AG09309 (cell line): ENCODE measurements at regions not wholly inside any gene's neighbourhood (a gene's known extent, or its start where the extent isn't known, plus 50 kb on each side); places are given as distances from the start of the nearest gene placed in this dataset.
"Not testable (repeated sequence)": the region's sequence is repeated elsewhere in the genome, so short reads cannot be mapped to it uniquely, and the experiment has no call there.

Source experiments
- DNase-seq: peaks from one replicate; pipeline ENCODE4 v3.0.0-alpha.2; 2010; ENCODE audit warnings: low read depth
- H3K4me3 ChIP-seq: 2 replicates; pipeline ENCODE4 v1.5.1; 2011; ENCODE audit warnings: mild to moderate bottlenecking, low read depth, low read length, moderate library complexity; ENCODE audit not compliant: control insufficient read depth
- TF ChIP-seq, protein P1 (sequence below): IDR thresholded peaks from 2 replicates; pipeline ENCODE4 v1.5.1; 2011; ENCODE audit warnings: mild to moderate bottlenecking, low read depth, low read length, inconsistent platforms; ENCODE audit not compliant: insufficient read depth, control insufficient read depth; ENCODE audit errors: missing control alignments

- H3K4me3 ChIP-seq, result no peak overlapping the region
- DNase-seq, result no peak
- TF ChIP-seq, protein P1, sequence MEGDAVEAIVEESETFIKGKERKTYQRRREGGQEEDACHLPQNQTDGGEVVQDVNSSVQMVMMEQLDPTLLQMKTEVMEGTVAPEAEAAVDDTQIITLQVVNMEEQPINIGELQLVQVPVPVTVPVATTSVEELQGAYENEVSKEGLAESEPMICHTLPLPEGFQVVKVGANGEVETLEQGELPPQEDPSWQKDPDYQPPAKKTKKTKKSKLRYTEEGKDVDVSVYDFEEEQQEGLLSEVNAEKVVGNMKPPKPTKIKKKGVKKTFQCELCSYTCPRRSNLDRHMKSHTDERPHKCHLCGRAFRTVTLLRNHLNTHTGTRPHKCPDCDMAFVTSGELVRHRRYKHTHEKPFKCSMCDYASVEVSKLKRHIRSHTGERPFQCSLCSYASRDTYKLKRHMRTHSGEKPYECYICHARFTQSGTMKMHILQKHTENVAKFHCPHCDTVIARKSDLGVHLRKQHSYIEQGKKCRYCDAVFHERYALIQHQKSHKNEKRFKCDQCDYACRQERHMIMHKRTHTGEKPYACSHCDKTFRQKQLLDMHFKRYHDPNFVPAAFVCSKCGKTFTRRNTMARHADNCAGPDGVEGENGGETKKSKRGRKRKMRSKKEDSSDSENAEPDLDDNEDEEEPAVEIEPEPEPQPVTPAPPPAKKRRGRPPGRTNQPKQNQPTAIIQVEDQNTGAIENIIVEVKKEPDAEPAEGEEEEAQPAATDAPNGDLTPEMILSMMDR, result no peak
Measured at GRCh38 chr6:6960571-6961251, 147.1 kb upstream of the RREB1 start.

GRCh38 chr6:6962086-6962485 is 145.7 kb upstream of the RREB1 start:
- DNase-seq, result no peak
- no peak overlapping the region for H3K4me3 ChIP-seq

GRCh38 chr6:6962699-6963098 is 145.1 kb upstream of the RREB1 start:
- TF ChIP-seq, protein P1, result no peak
- H3K4me3 ChIP-seq, result no peak overlapping the region
- no peak for DNase-seq

More at GRCh38 chr6:6962086-6962485, 145.7 kb upstream of the RREB1 start:
- TF ChIP-seq, protein P1, result no peak

DNA sequence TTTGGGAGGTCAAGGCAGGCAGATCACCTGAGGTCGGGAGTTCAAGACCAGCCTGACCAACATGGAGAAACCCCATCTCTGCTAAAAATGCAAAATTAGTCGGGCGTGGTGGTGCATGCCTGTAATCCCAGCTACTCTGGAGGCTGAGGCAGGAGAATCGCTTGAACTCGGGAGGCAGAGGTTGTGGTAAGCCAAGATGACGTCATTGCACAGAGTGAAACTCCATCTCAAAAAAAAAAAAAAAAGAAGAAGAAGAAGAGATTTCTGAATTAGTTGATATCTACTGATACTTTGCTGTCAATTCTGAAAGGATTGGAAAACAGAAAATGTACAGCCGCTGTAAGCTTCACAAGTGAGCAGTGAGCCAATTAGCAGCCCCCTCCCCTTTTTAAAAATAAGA is 144.4 kb upstream of the RREB1 start:
- DNase-seq, H3K4me3 ChIP-seq: not testable (repeated sequence)

GRCh38 chr6:6964675-6965074 is 143.1 kb upstream of the RREB1 start:
- DNase-seq, result no peak
- TF ChIP-seq, protein P1, result no peak

DNA sequence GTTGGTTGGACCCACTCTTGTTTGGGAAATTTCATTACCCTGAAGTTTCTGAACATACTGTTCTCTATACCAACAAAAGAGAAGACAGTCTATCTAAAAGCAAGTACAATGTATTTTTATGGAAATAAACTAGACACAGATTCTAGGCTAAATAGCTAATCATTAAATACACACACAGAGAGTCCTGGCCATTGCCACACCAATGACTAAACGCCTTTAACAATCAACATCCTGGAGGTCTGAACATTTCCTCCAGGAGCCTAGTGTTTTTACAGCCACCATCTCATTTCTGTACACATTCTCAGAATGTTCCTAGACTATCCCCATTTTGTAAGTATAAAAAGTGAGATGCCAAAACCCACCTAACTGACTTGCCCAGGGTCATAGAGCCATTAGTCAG is 141.6 kb upstream of the RREB1 start:
- H3K4me3 ChIP-seq, result no peak overlapping the region
- TF ChIP-seq, protein P1, result no peak

More at GRCh38 chr6:6964675-6965074, 143.1 kb upstream of the RREB1 start:
- H3K4me3 ChIP-seq, result no peak overlapping the region

DNA sequence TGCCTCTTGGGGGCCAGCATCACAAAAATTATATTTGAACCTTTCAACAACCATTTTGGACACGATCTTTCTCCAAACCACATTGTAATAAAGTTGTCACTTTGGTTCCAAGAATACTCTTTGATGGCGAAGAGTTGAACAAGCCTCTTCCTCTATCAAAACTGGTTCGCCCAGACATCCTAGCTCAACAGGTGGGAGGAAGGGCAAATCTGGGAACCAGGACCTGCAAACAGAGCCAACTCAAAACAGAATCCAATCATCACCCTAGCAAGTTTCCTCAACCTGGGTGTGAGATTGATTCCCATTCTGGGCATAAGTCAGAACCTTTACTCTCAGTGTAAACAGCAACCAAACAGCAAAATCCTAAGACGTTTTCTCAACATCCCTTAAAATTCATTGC is 141.2 kb upstream of the RREB1 start:
- H3K4me3 ChIP-seq, result no peak overlapping the region

More for the DNA sequence above, 141.6 kb upstream of the RREB1 start:
- no peak for DNase-seq

More for the DNA sequence above, 141.2 kb upstream of the RREB1 start:
- DNase-seq, result no peak
- TF ChIP-seq, protein P1, result no peak
